Parathyroid adenoma (tissue), 2 donors: ENCODE measurements at regions not wholly inside any gene's neighbourhood (a gene's known extent, or its start where the extent isn't known, plus 50 kb on each side); places are given as distances from the start of the nearest gene placed in this dataset.

Source experiments
- H2AFZ ChIP-seq: fragments of 300-600 bp; sonication (generic); one replicate; pipeline ENCODE4 v1.7.0; 2017; ENCODE audit warnings: antibody characterized with exemption, mild to moderate bottlenecking
- H3K27ac ChIP-seq: fragments of 300-600 bp; sonication (generic); one replicate; pipeline ENCODE4 v1.7.0; 2017
- H3K27me3 ChIP-seq: fragments of 300-600 bp; sonication (generic); one replicate; pipeline ENCODE4 v1.7.0; 2017; ENCODE audit warnings: low read length; ENCODE audit not compliant: control insufficient read depth, insufficient read depth
- H3K36me3 ChIP-seq: fragments of 300-600 bp; sonication (generic); one replicate; pipeline ENCODE4 v1.7.0; 2017; ENCODE audit warnings: low read length; ENCODE audit not compliant: control insufficient read depth, insufficient read depth
- H3K4me1 ChIP-seq: fragments of 300-600 bp; sonication (generic); one replicate; pipeline ENCODE4 v1.7.0; 2017; ENCODE audit warnings: control low read depth
- H3K4me2 ChIP-seq: fragments of 300-600 bp; sonication (generic); one replicate; pipeline ENCODE4 v1.7.0; 2017; ENCODE audit warnings: low read length
- H3K4me3 ChIP-seq: fragments of 300-600 bp; sonication (generic); one replicate; pipeline ENCODE4 v1.7.0; 2017; ENCODE audit warnings: low read depth, low read length
- H3K79me2 ChIP-seq: fragments of 300-600 bp; sonication (generic); one replicate; pipeline ENCODE4 v1.7.0; 2017; ENCODE audit warnings: control low read depth
- H3K9ac ChIP-seq: fragments of 300-600 bp; sonication (generic); one replicate; pipeline ENCODE4 v1.7.0; 2017; ENCODE audit warnings: mild to moderate bottlenecking
- H3K9me3 ChIP-seq: fragments of 300-600 bp; sonication (generic); one replicate; pipeline ENCODE4 v1.7.0; 2017; ENCODE audit warnings: low read length; ENCODE audit not compliant: control insufficient read depth
- TF ChIP-seq, protein P1 (sequence below): fragments of 300-600 bp; sonication (generic); IDR thresholded peaks from one replicate; pipeline ENCODE4 v1.7.0; 2017; ENCODE audit warnings: antibody characterized with exemption, mild to moderate bottlenecking
- donor health status: primary hyperparathyroidism.

GRCh38 chr1:50329332-50329932 is 93.8 kb downstream of the DMRTA2 start:
- TF ChIP-seq, protein P1, sequence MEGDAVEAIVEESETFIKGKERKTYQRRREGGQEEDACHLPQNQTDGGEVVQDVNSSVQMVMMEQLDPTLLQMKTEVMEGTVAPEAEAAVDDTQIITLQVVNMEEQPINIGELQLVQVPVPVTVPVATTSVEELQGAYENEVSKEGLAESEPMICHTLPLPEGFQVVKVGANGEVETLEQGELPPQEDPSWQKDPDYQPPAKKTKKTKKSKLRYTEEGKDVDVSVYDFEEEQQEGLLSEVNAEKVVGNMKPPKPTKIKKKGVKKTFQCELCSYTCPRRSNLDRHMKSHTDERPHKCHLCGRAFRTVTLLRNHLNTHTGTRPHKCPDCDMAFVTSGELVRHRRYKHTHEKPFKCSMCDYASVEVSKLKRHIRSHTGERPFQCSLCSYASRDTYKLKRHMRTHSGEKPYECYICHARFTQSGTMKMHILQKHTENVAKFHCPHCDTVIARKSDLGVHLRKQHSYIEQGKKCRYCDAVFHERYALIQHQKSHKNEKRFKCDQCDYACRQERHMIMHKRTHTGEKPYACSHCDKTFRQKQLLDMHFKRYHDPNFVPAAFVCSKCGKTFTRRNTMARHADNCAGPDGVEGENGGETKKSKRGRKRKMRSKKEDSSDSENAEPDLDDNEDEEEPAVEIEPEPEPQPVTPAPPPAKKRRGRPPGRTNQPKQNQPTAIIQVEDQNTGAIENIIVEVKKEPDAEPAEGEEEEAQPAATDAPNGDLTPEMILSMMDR: no peak
- Histone ChIP-seq H3K9me3 (no peaks in the 10 kb centered on the region), H2AFZ (no peak overlapping the region), H3K27me3 (no peaks in the 10 kb centered on the region), H3K9ac (no peak overlapping the region), H3K27ac (no peak overlapping the region), H3K36me3 (no peaks in the 10 kb centered on the region), H3K4me3 (no peak overlapping the region), H3K4me1 (no peaks in the 10 kb centered on the region), H3K79me2 (no peaks in the 10 kb centered on the region), H3K4me2 (no peak overlapping the region)

GRCh38 chr1:50328552-50328951 is 94.7 kb downstream of the DMRTA2 start:
- Histone ChIP-seq H2AFZ (no peak overlapping the region), H3K4me1 (no peaks in the 10 kb centered on the region), H3K9me3 (no peaks in the 10 kb centered on the region), H3K79me2 (no peaks in the 10 kb centered on the region), H3K36me3 (no peaks in the 10 kb centered on the region), H3K27ac (no peak overlapping the region), H3K4me3 (no peak overlapping the region), H3K27me3 (no peaks in the 10 kb centered on the region), H3K4me2 (no peak overlapping the region), H3K9ac (no peak overlapping the region)
- TF ChIP-seq, protein P1: no peak

- Histone ChIP-seq H3K79me2 (no peaks in the 10 kb centered on the region), H3K36me3 (no peaks in the 10 kb centered on the region), H3K27me3 (no peaks in the 10 kb centered on the region), H3K27ac (no peak overlapping the region), H3K9ac (no peak overlapping the region), H3K4me2 (no peak overlapping the region), H3K4me1 (no peaks in the 10 kb centered on the region), H3K4me3 (no peak overlapping the region), H2AFZ (no peak overlapping the region), H3K9me3 (no peaks in the 10 kb centered on the region)
- TF ChIP-seq, protein P1: no peak
These were observed 97.2 kb downstream of the DMRTA2 start for GRCh38 chr1:50326026-50326425.

GRCh38 chr1:50322579-50322978 is 100.7 kb downstream of the DMRTA2 start:
- Histone ChIP-seq H3K36me3 (no peaks in the 10 kb centered on the region), H3K4me1 (no peaks in the 10 kb centered on the region), H3K27me3 (no peaks in the 10 kb centered on the region), H3K9me3 (no peaks in the 10 kb centered on the region), H3K4me3 (no peak overlapping the region), H3K4me2 (no peak overlapping the region), H3K9ac (no peak overlapping the region), H3K79me2 (no peaks in the 10 kb centered on the region), H3K27ac (no peak overlapping the region), H2AFZ (no peak overlapping the region)
- TF ChIP-seq, protein P1: no peak

GRCh38 chr1:50318428-50318827 is 104.8 kb downstream of the DMRTA2 start:
- Histone ChIP-seq H3K4me1 (no peaks in the 10 kb centered on the region), H3K79me2 (no peaks in the 10 kb centered on the region), H3K9me3 (no peaks in the 10 kb centered on the region), H2AFZ (no peak overlapping the region), H3K4me2 (no peak overlapping the region), H3K36me3 (no peaks in the 10 kb centered on the region), H3K9ac (no peak overlapping the region), H3K4me3 (no peak overlapping the region), H3K27me3 (no peaks in the 10 kb centered on the region), H3K27ac (no peak overlapping the region)
- TF ChIP-seq, protein P1: no peak
